H1 (cell line): ENCODE measurements at regions not wholly inside any gene's neighbourhood (a gene's known extent, or its start where the extent isn't known, plus 50 kb on each side); places are given as distances from the start of the nearest gene placed in this dataset.

Experiments used
- CTCF ChIA-PET: fragments of 300-600 bp; sonication (Branson Sonifier 250); formaldehyde crosslinking; loops from one replicate; lab custom pipeline; 2021; ENCODE audit not compliant: partially characterized antibody; lab: Charles Lee
- POLR2A ChIA-PET: fragments of 300-600 bp; sonication (Branson Sonifier 250); formaldehyde crosslinking; loops from one replicate; lab custom pipeline; 2021; ENCODE audit warnings: inconsistent platforms; ENCODE audit not compliant: partially characterized antibody; lab: Charles Lee
- DNase-seq, 2 experiments: peaks; one replicate each; pipeline versions ENCODE4 v3.0.0 to v3.0.0-alpha.2; 2010 to 2022; ENCODE audit warnings: low spot score in 2 of 2, low read depth in 1 of 2, mixed read lengths in 1 of 2
- FAIRE-seq: peaks from 2 replicates; lab custom pipeline; 2011; peaks lifted over from hg19 to GRCh38; lab: Jason Lieb, UNC
- H2AFZ ChIP-seq: 2 replicates; pipeline ENCODE4 v1.8.1; 2012; ENCODE audit warnings: low read length, inconsistent platforms
- H2AK5ac ChIP-seq: 2 replicates; pipeline ENCODE4 v1.6.1; 2013; ENCODE audit warnings: low read depth, low read length
- H2BK120ac ChIP-seq: replicated peaks from 2 replicates; pipeline ENCODE3; 2013; ENCODE audit warnings: low read depth, low read length, inconsistent platforms
- H2BK12ac ChIP-seq: 2 replicates; pipeline ENCODE4 v1.6.1; 2013; ENCODE audit warnings: low read depth, low read length
- H2BK15ac ChIP-seq: 2 replicates; pipeline ENCODE4 v1.6.1; 2013; ENCODE audit warnings: low read length
- H2BK20ac ChIP-seq: 2 replicates; pipeline ENCODE4 v1.6.1; 2013; ENCODE audit warnings: low read length
- H2BK5ac ChIP-seq: 2 replicates; pipeline ENCODE4 v1.6.1; 2013; ENCODE audit warnings: low read depth, low read length
- H3K14ac ChIP-seq: 2 replicates; pipeline ENCODE4 v1.6.1; 2013; ENCODE audit warnings: inconsistent platforms; ENCODE audit not compliant: insufficient read length
- H3K18ac ChIP-seq: 2 replicates; pipeline ENCODE4 v1.6.1; 2013; ENCODE audit warnings: low read length; ENCODE audit errors: extremely low read depth
- H3K23ac ChIP-seq: 2 replicates; pipeline ENCODE4 v1.6.1; 2013; ENCODE audit warnings: inconsistent platforms; ENCODE audit not compliant: insufficient read length
- H3K23me2 ChIP-seq: 2 replicates; pipeline ENCODE4 v1.6.1; 2013; ENCODE audit warnings: low read depth, low read length
- H3K27ac ChIP-seq: 2 replicates; pipeline ENCODE4 v1.6.1; 2011; ENCODE audit warnings: low read depth, low read length, inconsistent platforms
- H3K27me3 ChIP-seq, 4 experiments: replicated peaks in 1 of 4; 1 replicate in 1 of 4; 2 replicates in 3 of 4; pipeline versions ENCODE4 v1.6.1 to v1.8.1; 2011 to 2013; ENCODE audit warnings: low read length in 3 of 4, mild to moderate bottlenecking in 3 of 4, inconsistent platforms in 2 of 4, mixed read lengths in 2 of 4, moderate library complexity in 1 of 4; ENCODE audit not compliant: control insufficient read depth in 3 of 4, insufficient read depth in 3 of 4; ENCODE audit errors: extremely low read depth in 1 of 4
- H3K36me3 ChIP-seq, 4 experiments: 2 replicates each; pipeline versions ENCODE4 v1.6.1 to v1.8.1; 2011 to 2013; ENCODE audit warnings: mild to moderate bottlenecking in 4 of 4, low read length in 3 of 4, moderate library complexity in 2 of 4, control low read depth in 1 of 4, inconsistent platforms in 1 of 4; ENCODE audit not compliant: insufficient read depth in 4 of 4, control insufficient read depth in 2 of 4
- H3K4ac ChIP-seq: replicated peaks from 2 replicates; pipeline ENCODE3; 2013; ENCODE audit warnings: low read length, low read depth, mixed read lengths, inconsistent platforms; ENCODE audit not compliant: insufficient read length
- H3K4me1 ChIP-seq, 4 experiments: replicated peaks in 1 of 4; 1 replicate in 1 of 4; 2 replicates in 3 of 4; pipeline versions ENCODE4 v1.6.1 to v1.8.1; 2011 to 2013; ENCODE audit warnings: low read length in 3 of 4, inconsistent platforms in 2 of 4, mixed read lengths in 1 of 4; ENCODE audit not compliant: insufficient read depth in 4 of 4, control insufficient read depth in 3 of 4
- H3K4me2 ChIP-seq, 2 experiments: 2 replicates each; pipeline versions ENCODE4 v1.6.1 to v1.8.1; 2011 to 2013; ENCODE audit warnings: low read depth in 2 of 2, low read length in 2 of 2, control low read depth in 1 of 2, inconsistent platforms in 1 of 2, mild to moderate bottlenecking in 1 of 2; ENCODE audit not compliant: insufficient read depth in 1 of 2
- H3K4me3 ChIP-seq, 4 experiments: fragments of 200-600, 300-600 bp in 1 of 4; sonication (generic), shearing (Covaris generic), sonication (Bioruptor Twin) in 1 of 4; 2 replicates each; pipeline versions ENCODE4 v1.5.1 to v1.8.1; 2011 to 2016; ENCODE audit warnings: low read length in 4 of 4, low read depth in 3 of 4, control low read depth in 2 of 4, inconsistent platforms in 2 of 4, mild to moderate bottlenecking in 2 of 4, mixed read lengths in 1 of 4, moderate library complexity in 1 of 4; ENCODE audit not compliant: insufficient read depth in 2 of 4; ENCODE audit errors: extremely low read depth in 1 of 4
- H3K56ac ChIP-seq: replicated peaks from 2 replicates; pipeline ENCODE3; 2013; ENCODE audit warnings: low read depth, mild to moderate bottlenecking, mixed read lengths, low read length, inconsistent platforms; ENCODE audit not compliant: insufficient read length
- H3K79me1 ChIP-seq: 2 replicates; pipeline ENCODE4 v1.6.1; 2013; ENCODE audit warnings: low read depth, low read length, control low read depth
- H3K79me2 ChIP-seq, 2 experiments: 2 replicates each; pipeline versions ENCODE4 v1.6.1 to v1.8.1; 2012 to 2013; ENCODE audit warnings: low read length in 2 of 2, mild to moderate bottlenecking in 2 of 2, inconsistent platforms in 1 of 2; ENCODE audit not compliant: insufficient read depth in 2 of 2, control insufficient read depth in 1 of 2
- H3K9ac ChIP-seq, 4 experiments: replicated peaks in 1 of 4; 1 replicate in 1 of 4; 2 replicates in 3 of 4; pipeline versions ENCODE4 v1.6.1 to v1.8.1; 2011 to 2013; ENCODE audit warnings: low read depth in 3 of 4, low read length in 3 of 4, control low read depth in 2 of 4, mild to moderate bottlenecking in 2 of 4, moderate library complexity in 2 of 4, inconsistent platforms in 1 of 4; ENCODE audit errors: extremely low read depth in 1 of 4
- H3K9me3 ChIP-seq, 2 experiments: 2 replicates each; pipeline versions ENCODE4 v1.6.1 to v1.8.1; 2012 to 2013; ENCODE audit warnings: mild to moderate bottlenecking in 2 of 2, moderate library complexity in 2 of 2, control low read depth in 1 of 2, inconsistent platforms in 1 of 2, low read depth in 1 of 2, low read length in 1 of 2, mixed read lengths in 1 of 2; ENCODE audit not compliant: insufficient read depth in 2 of 2
- H4K20me1 ChIP-seq, 2 experiments: replicated peaks in 1 of 2; 2 replicates each; pipeline versions ENCODE3 to v1.8.1; 2011 to 2013; ENCODE audit warnings: inconsistent platforms in 2 of 2, low read length in 2 of 2, mild to moderate bottlenecking in 1 of 2; ENCODE audit not compliant: insufficient read depth in 2 of 2, control insufficient read depth in 1 of 2
- H4K5ac ChIP-seq: 2 replicates; pipeline ENCODE4 v1.6.1; 2013; ENCODE audit warnings: low read length, low read depth, mixed read lengths, inconsistent platforms; ENCODE audit not compliant: insufficient read length
- H4K8ac ChIP-seq: 2 replicates; pipeline ENCODE4 v1.8.0; 2013; ENCODE audit warnings: mild to moderate bottlenecking, moderate library complexity, low read length, inconsistent platforms; ENCODE audit not compliant: insufficient read depth; ENCODE audit errors: extremely low read depth
- H4K91ac ChIP-seq: replicated peaks from 2 replicates; pipeline ENCODE3; 2013; ENCODE audit warnings: low read length, mixed read lengths, inconsistent platforms; ENCODE audit not compliant: insufficient read length
- HDAC2 ChIP-seq, 2 experiments: fragments of 300-600 bp in 1 of 2; sonication (generic) in 1 of 2; IDR thresholded peaks; 2 replicates each; pipeline ENCODE4 v1.6.1; 2011 to 2012; ENCODE audit warnings: low read depth in 2 of 2, low read length in 2 of 2, mild to moderate bottlenecking in 2 of 2, moderate library complexity in 2 of 2, borderline replicate concordance in 1 of 2, inconsistent platforms in 1 of 2
- KDM1A ChIP-seq: fragments of 200-600, 300-600 bp; sonication (generic); IDR thresholded peaks from 2 replicates; pipeline ENCODE4 v1.7.1; 2016; ENCODE audit warnings: mild to moderate bottlenecking, low read length, borderline replicate concordance
- TCF12 ChIP-seq: IDR thresholded peaks from 2 replicates; pipeline ENCODE4 v1.6.1; 2011; ENCODE audit warnings: low read depth, mild to moderate bottlenecking, low read length
- WGBS, 2 experiments: shearing (Covaris generic) in 1 of 2; methylation state at CpG; one replicate each; pipeline versions ENCODE4 v1.1.6 to v1.1.7; 2013 to 2015; ENCODE audit warnings: low lambda C conversion rate in 2 of 2, mixed read lengths in 2 of 2, inconsistent platforms in 1 of 2, low coverage in 1 of 2, missing lambda C conversion rate in 1 of 2; ENCODE audit not compliant: insufficient replicate concordance in 2 of 2, insufficient coverage in 1 of 2, insufficient read length in 1 of 2; ENCODE audit errors: extremely low coverage in 1 of 2, missing lambda C conversion rate in 1 of 2; 5-methylcytosine and 5-hydroxymethylcytosine counted together
- TF ChIP-seq, protein P1 (sequence below), 3 experiments: IDR thresholded peaks; 1 replicate in 2 of 3; 2 replicates in 1 of 3; pipeline versions ENCODE4 v1.5.1 to v1.6.1; 2011; ENCODE audit warnings: low read length in 3 of 3, mild to moderate bottlenecking in 3 of 3, inconsistent platforms in 2 of 3, low read depth in 1 of 3, moderate library complexity in 1 of 3; ENCODE audit not compliant: insufficient read depth in 1 of 3; ENCODE audit errors: control extremely low read depth in 1 of 3

DNA sequence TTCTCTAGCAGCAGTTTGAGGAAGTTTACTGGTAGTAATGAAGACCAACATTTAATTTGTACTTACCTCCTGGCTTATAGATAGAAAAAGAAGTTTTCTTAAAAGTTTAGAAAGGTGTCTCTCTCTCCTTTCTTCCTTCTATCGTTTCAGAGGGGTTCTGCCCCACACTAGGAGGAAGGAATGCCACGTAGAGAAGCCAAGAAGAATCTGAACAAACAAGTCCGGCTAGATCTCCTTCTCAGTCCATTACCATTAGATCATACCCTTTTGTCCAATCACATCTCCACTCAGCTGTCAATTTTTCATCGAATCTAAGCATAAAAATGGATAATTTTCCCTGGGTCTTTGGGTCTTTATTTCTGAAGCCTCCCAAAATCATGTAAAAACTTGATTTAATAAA is 1048.1 kb downstream of the SI start:
- Histone ChIP-seq H3K4me1 (no peaks in the 10 kb centered on the region), H3K56ac (no peak overlapping the region), H3K23ac (no peak overlapping the region), H2BK5ac (no peak overlapping the region), H2BK12ac (no peak overlapping the region), H3K14ac (no peak overlapping the region), H3K79me1 (no peaks in the 10 kb centered on the region), H2BK15ac (no peak overlapping the region), H3K4me3 (no peak overlapping the region), H4K20me1 (no peaks in the 10 kb centered on the region), H3K4me2 (no peak overlapping the region), H3K9me3 (no peaks in the 10 kb centered on the region), H2AFZ (no peak overlapping the region), H4K5ac (no peak overlapping the region), H2BK120ac (no peak overlapping the region), H2AK5ac (no peak overlapping the region), H4K8ac (no peak overlapping the region), H3K36me3 (no peaks in the 10 kb centered on the region), H2BK20ac (no peak overlapping the region), H3K27ac (no peak overlapping the region), H3K79me2 (no peaks in the 10 kb centered on the region), H3K23me2 (no peaks in the 10 kb centered on the region), H3K27me3 (no peaks in the 10 kb centered on the region), H3K18ac (no peak overlapping the region), H3K4ac (no peak overlapping the region), H4K91ac (no peak overlapping the region), H3K9ac (no peak overlapping the region)
- POLR2A ChIA-PET: no interaction called here
- DNase-seq: no peak
- no peak for FAIRE-seq
- CTCF ChIA-PET: interaction anchor here (1.0 to 1.4 kb wide), 2 partner anchors 12 to 26 kb away, joined by 3 to 5 read pairs; no protein-coding TSS in a partner anchor
- 82% methylated on average over 4 of the region's 4 CpGs; no CpG with 5 or more reads in 1 of the 2 experiments for WGBS, 2 experiments
- TF ChIP-seq HDAC2 (IDR thresholded peaks at IDR 0.05; ENCODE audit: borderline replicate concordance in 1 of 2, low read depth in 2 of 2, low read length in 2 of 2) (no peak), TCF12 (no peak), KDM1A (no peak)
- TF ChIP-seq, protein P1, sequence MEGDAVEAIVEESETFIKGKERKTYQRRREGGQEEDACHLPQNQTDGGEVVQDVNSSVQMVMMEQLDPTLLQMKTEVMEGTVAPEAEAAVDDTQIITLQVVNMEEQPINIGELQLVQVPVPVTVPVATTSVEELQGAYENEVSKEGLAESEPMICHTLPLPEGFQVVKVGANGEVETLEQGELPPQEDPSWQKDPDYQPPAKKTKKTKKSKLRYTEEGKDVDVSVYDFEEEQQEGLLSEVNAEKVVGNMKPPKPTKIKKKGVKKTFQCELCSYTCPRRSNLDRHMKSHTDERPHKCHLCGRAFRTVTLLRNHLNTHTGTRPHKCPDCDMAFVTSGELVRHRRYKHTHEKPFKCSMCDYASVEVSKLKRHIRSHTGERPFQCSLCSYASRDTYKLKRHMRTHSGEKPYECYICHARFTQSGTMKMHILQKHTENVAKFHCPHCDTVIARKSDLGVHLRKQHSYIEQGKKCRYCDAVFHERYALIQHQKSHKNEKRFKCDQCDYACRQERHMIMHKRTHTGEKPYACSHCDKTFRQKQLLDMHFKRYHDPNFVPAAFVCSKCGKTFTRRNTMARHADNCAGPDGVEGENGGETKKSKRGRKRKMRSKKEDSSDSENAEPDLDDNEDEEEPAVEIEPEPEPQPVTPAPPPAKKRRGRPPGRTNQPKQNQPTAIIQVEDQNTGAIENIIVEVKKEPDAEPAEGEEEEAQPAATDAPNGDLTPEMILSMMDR (IDR thresholded peaks at IDR 0.05; ENCODE audit: control extremely low read depth in 1 of 3, insufficient read depth in 1 of 3, low read depth in 1 of 3, low read length in 3 of 3): no peak
